A549 (cell line): ENCODE measurements at regions not wholly inside any gene's neighbourhood (a gene's known extent, or its start where the extent isn't known, plus 50 kb on each side); places are given as distances from the start of the nearest gene placed in this dataset.

ENCODE experiments used
- ATAC-seq, 2 experiments: fragments of 200-7000 bp in 1 of 2; fragments of >200 bp in 1 of 2; cut with Nextera tagmentation in 1 of 2; cut with Tn5 transposase in 1 of 2; 3 replicates each; pipeline versions ENCODE4 v1.8.0 to v1.9.1; 2018 to 2020; ENCODE audit warnings: mild to moderate bottlenecking in 1 of 2, moderate library complexity in 1 of 2
- CTCF ChIA-PET: fragments of 300-600 bp; sonication (Branson Sonifier 250); formaldehyde crosslinking; extraction: SDS; loops from one replicate; lab custom pipeline; 2021; ENCODE audit warnings: antibody characterized with exemption, inconsistent platforms; lab: Yijun Ruan, JAX
- POLR2A ChIA-PET: fragments of 350-600 bp; formaldehyde crosslinking; extraction: SDS; loops from one replicate; lab custom pipeline; 2021; ENCODE audit warnings: antibody characterized with exemption, inconsistent platforms; lab: Yijun Ruan, JAX
- DNase-seq, 2 experiments: peaks; one replicate each; pipeline versions ENCODE4 v3.0.0 to v3.0.0-alpha.2; 2011 to 2016; ENCODE audit warnings: low read depth in 1 of 2, low spot score in 1 of 2
- FAIRE-seq: peaks from 2 replicates; lab custom pipeline; 2011; peaks lifted over from hg19 to GRCh38; lab: Jason Lieb, UNC
- H3K27ac ChIP-seq, 2 experiments: fragments of >200 bp; sonication (Bioruptor Twin); formaldehyde crosslinking; 3 replicates each; pipeline ENCODE4 v1.5.1; 2016 to 2017
- H3K4me1 ChIP-seq: fragments of >200 bp; sonication (Bioruptor Twin); formaldehyde crosslinking; 3 replicates; pipeline ENCODE4 v1.6.1; 2016
- H3K4me2 ChIP-seq: fragments of >200 bp; sonication (Bioruptor Twin); formaldehyde crosslinking; 3 replicates; pipeline ENCODE4 v1.6.1; 2016
- H3K4me3 ChIP-seq: fragments of >200 bp; sonication (Bioruptor Twin); formaldehyde crosslinking; 3 replicates; pipeline ENCODE4 v1.5.1; 2016
- H3K9me3 ChIP-seq: fragments of >200 bp; sonication (Bioruptor Twin); formaldehyde crosslinking; 3 replicates; pipeline ENCODE4 v1.6.1; 2016
- ATOH8 ChIP-seq: fragments of 250-450 bp; sonication (Bioruptor Pico); IDR thresholded peaks from 2 replicates; pipeline ENCODE4 v1.5.0; 2020; ENCODE audit warnings: low read depth, mild to moderate bottlenecking, moderate library complexity
- BHLHE40 ChIP-seq: IDR thresholded peaks from 2 replicates; pipeline ENCODE4 v1.6.1; 2012; ENCODE audit warnings: low read depth, low read length, inconsistent platforms
- CBX2 ChIP-seq: fragments of 200-600 bp; sonication (generic); IDR thresholded peaks from 2 replicates; pipeline ENCODE4 v1.6.1; 2016; ENCODE audit warnings: low read depth, mild to moderate bottlenecking, borderline replicate concordance
- CEBPB ChIP-seq, 2 experiments: fragments of >200 bp in 1 of 2; sonication (Bioruptor Twin) in 1 of 2; formaldehyde crosslinking in 1 of 2; IDR thresholded peaks; 2 replicates each; pipeline ENCODE4 v1.6.1; 2012 to 2016
- CTCF ChIP-seq: fragments of >200 bp; sonication (Bioruptor Twin); formaldehyde crosslinking; IDR thresholded peaks from 3 replicates; pipeline ENCODE4 v1.5.1; 2016
- EHMT2 ChIP-seq: fragments of 200-600 bp; sonication (generic); IDR thresholded peaks from 2 replicates; pipeline ENCODE4 v1.6.1; 2016; ENCODE audit warnings: antibody characterized with exemption, low read depth, mild to moderate bottlenecking, moderate library complexity
- FOXS1 ChIP-seq: fragments of 250-450 bp; sonication (Bioruptor Pico); IDR thresholded peaks from 2 replicates; pipeline ENCODE4 v1.5.0; 2020; ENCODE audit warnings: mild to moderate bottlenecking, moderate library complexity
- GATA3 ChIP-seq: IDR thresholded peaks from 2 replicates; pipeline ENCODE4 v1.6.1; 2012; ENCODE audit warnings: borderline replicate concordance
- HDAC2 ChIP-seq: fragments of 200-600 bp; sonication (generic); IDR thresholded peaks from 2 replicates; pipeline ENCODE4 v1.6.1; 2016
- HES2 ChIP-seq: fragments of >200 bp; sonication (Bioruptor Twin); formaldehyde crosslinking; IDR thresholded peaks from 2 replicates; pipeline ENCODE4 v1.6.1; 2016
- JUNB ChIP-seq: fragments of >200 bp; sonication (Bioruptor Twin); formaldehyde crosslinking; IDR thresholded peaks from 2 replicates; pipeline ENCODE4 v1.6.1; 2016
- MAX ChIP-seq: IDR thresholded peaks from 2 replicates; pipeline ENCODE4 v1.6.1; 2012
- NR3C1 ChIP-seq: fragments of >200 bp; sonication (Bioruptor Twin); formaldehyde crosslinking; IDR thresholded peaks from 3 replicates; pipeline ENCODE4 v1.6.1; 2017
- PHF8 ChIP-seq: fragments of 200-600 bp; sonication (generic); IDR thresholded peaks from 2 replicates; pipeline ENCODE4 v1.6.1; 2016; ENCODE audit warnings: low read depth, mild to moderate bottlenecking, antibody characterized with exemption, moderate library complexity, borderline replicate concordance
- POLR2A ChIP-seq: IDR thresholded peaks from 2 replicates; pipeline ENCODE4 v1.6.1; 2012; ENCODE audit warnings: mild to moderate bottlenecking, low read length
- RAD21 ChIP-seq, 2 experiments: fragments of >200 bp in 1 of 2; sonication (Bioruptor Twin) in 1 of 2; formaldehyde crosslinking in 1 of 2; IDR thresholded peaks in 1 of 2; conservative IDR thresholded peaks in 1 of 2; 2 replicates in 1 of 2; 3 replicates in 1 of 2; pipeline ENCODE4 v1.6.1; 2012 to 2018; ENCODE audit warnings: inconsistent platforms in 1 of 2
- RARB ChIP-seq: fragments of 250-450 bp; sonication (Bioruptor Pico); IDR thresholded peaks from 2 replicates; pipeline ENCODE4 v1.8.0; 2021; ENCODE audit warnings: mild to moderate bottlenecking, moderate library complexity
- REST ChIP-seq: fragments of 200-600 bp; sonication (generic); IDR thresholded peaks from 2 replicates; pipeline ENCODE4 v1.6.1; 2016; ENCODE audit warnings: antibody characterized with exemption, mild to moderate bottlenecking, moderate library complexity
- RFX5 ChIP-seq: fragments of 450-650 bp; IDR thresholded peaks from 2 replicates; pipeline ENCODE4 v1.7.1; 2014; ENCODE audit warnings: antibody characterized with exemption, mild to moderate bottlenecking, moderate library complexity
- TP53 ChIP-seq: fragments of 250-450 bp; sonication (Bioruptor Pico); IDR thresholded peaks from 2 replicates; pipeline ENCODE4 v1.5.0; 2021; ENCODE audit warnings: mild to moderate bottlenecking, moderate library complexity
- ZSCAN20 ChIP-seq: fragments of 250-450 bp; sonication (Bioruptor Pico); IDR thresholded peaks from 2 replicates; pipeline ENCODE4 v1.8.0; 2022; ENCODE audit warnings: mild to moderate bottlenecking, moderate library complexity
- WGBS: methylation state at CpG from one replicate; pipeline ENCODE4 v1.1.6; 2017; ENCODE audit errors: missing lambda C conversion rate; 5-methylcytosine and 5-hydroxymethylcytosine counted together

- Histone ChIP-seq H3K27ac (no peak overlapping the region), H3K9me3 (no peaks in the 10 kb centered on the region)
- 55% methylated on average over 4 of the region's 4 CpGs for WGBS
- ATAC-seq (no peak), FAIRE-seq (no peak)
- TF ChIP-seq BHLHE40 (no peak), ZSCAN20 (no peak), RARB (CRISPR knock-in tag) (no peak), HDAC2 (no peak), ATOH8 (CRISPR knock-in tag) (no peak)
- TF ChIP-seq, all 56 proteins: peak for 0
- no peak for DNase-seq
- ChIA-PET CTCF (interaction anchor here (0.9 to 1.4 kb wide), 2 partner anchors 9 to 30 kb away, joined by 3 to 4 read pairs; no protein-coding TSS in a partner anchor), POLR2A (no interaction called here)
- Histone ChIP-seq H3K4me1 (no peaks in the 10 kb centered on the region), H3K4me3 (no peak overlapping the region), H3K4me2 (no peak overlapping the region)
These were observed 55.9 kb upstream of the FOXN2 start for GRCh38 chr2:48258481-48259149.

- Histone ChIP-seq H3K9me3 (no peaks in the 10 kb centered on the region), H3K27ac (no peak overlapping the region), H3K4me2 (no peak overlapping the region), H3K4me1 (no peaks in the 10 kb centered on the region), H3K4me3 (no peak overlapping the region)
- ATAC-seq (no peak), FAIRE-seq (no peak), DNase-seq (no peak)
- TF ChIP-seq REST: no peak
- no peak for TF ChIP-seq CBX2
- TF ChIP-seq MAX: no peak
- no peak for TF ChIP-seq FOXS1 (CRISPR knock-in tag)
- TF ChIP-seq NR3C1: no peak
- TF ChIP-seq HES2: no peak
- TF ChIP-seq POLR2A: no peak
- TF ChIP-seq RAD21 (conservative IDR thresholded peaks at IDR 0.05 in 1 of 2, IDR thresholded peaks at IDR 0.05 in 1 of 2): no peak
- no peak for TF ChIP-seq GATA3
- no peak for TF ChIP-seq PHF8
- TF ChIP-seq TP53 (CRISPR knock-in tag): no peak
- no peak for TF ChIP-seq EHMT2
- TF ChIP-seq CEBPB (IDR thresholded peaks at IDR 0.05): no peak
- no peak for TF ChIP-seq CTCF
- no peak for TF ChIP-seq RFX5
- no peak for TF ChIP-seq JUNB
- 0% methylated on average over 1 of the region's 1 CpG for WGBS
- CTCF ChIA-PET: no interaction called here
- POLR2A ChIA-PET: no interaction called here
These were observed 54.7 kb upstream of the FOXN2 start for GRCh38 chr2:48259811-48260210.
